NT2/D1 (cell line): ENCODE measurements at regions not wholly inside any gene's neighbourhood (a gene's known extent, or its start where the extent isn't known, plus 50 kb on each side); places are given as distances from the start of the nearest gene placed in this dataset.

Experiments used
- DNase-seq: peaks from one replicate; pipeline ENCODE4 v3.0.0-alpha.2; 2011; ENCODE audit warnings: low read depth, low spot score
- H3K27me3 ChIP-seq: 2 replicates; pipeline ENCODE4 v1.6.0; 2011; ENCODE audit warnings: mild to moderate bottlenecking; ENCODE audit not compliant: insufficient read length, insufficient read depth
- H3K36me3 ChIP-seq: 2 replicates; pipeline ENCODE4 v1.6.1; 2011; ENCODE audit warnings: mild to moderate bottlenecking, low read length, mixed read lengths; ENCODE audit not compliant: insufficient read depth, insufficient read length
- H3K4me1 ChIP-seq: 2 replicates; pipeline ENCODE4 v1.5.1; 2011; ENCODE audit not compliant: insufficient read depth, insufficient read length
- H3K4me3 ChIP-seq: 2 replicates; pipeline ENCODE4 v1.5.1; 2011; ENCODE audit warnings: low read depth; ENCODE audit not compliant: insufficient read length
- H3K9ac ChIP-seq: 2 replicates; pipeline ENCODE4 v1.6.0; 2011; ENCODE audit warnings: low read depth; ENCODE audit not compliant: insufficient read length
- H3K9me3 ChIP-seq: 2 replicates; pipeline ENCODE4 v1.5.1; 2011; ENCODE audit warnings: mild to moderate bottlenecking, low read length; ENCODE audit not compliant: insufficient read depth
- SUZ12 ChIP-seq: IDR thresholded peaks from 2 replicates; pipeline ENCODE4 v1.6.1; 2011; ENCODE audit not compliant: insufficient read length, insufficient read depth; ENCODE audit errors: extremely low read depth
- YY1 ChIP-seq: IDR thresholded peaks from 2 replicates; pipeline ENCODE4 v1.6.1; 2011; ENCODE audit not compliant: insufficient read length, insufficient read depth
- ZNF274 ChIP-seq: IDR thresholded peaks from 2 replicates; pipeline ENCODE4 v1.6.1; 2011; ENCODE audit warnings: mild to moderate bottlenecking, low read depth, low read length

GRCh38 chr6:163774485-163774884 lies 360.0 kb downstream of the QKI start:
- no peaks in the 10 kb centered on the region for H3K4me1 ChIP-seq
- H3K9me3 ChIP-seq = no peaks in the 10 kb centered on the region
- H3K27me3 ChIP-seq = no peaks in the 10 kb centered on the region
- H3K9ac ChIP-seq = no peak overlapping the region
- TF ChIP-seq YY1 (no peak), ZNF274 (no peak), SUZ12 (no peak)
- H3K36me3 ChIP-seq = no peaks in the 10 kb centered on the region
- DNase-seq = no peak
- H3K4me3 ChIP-seq = no peak overlapping the region

GRCh38 chr6:163773646-163774045 lies 359.1 kb downstream of the QKI start:
- Histone ChIP-seq H3K36me3 (no peaks in the 10 kb centered on the region), H3K4me3 (no peak overlapping the region), H3K9me3 (no peaks in the 10 kb centered on the region), H3K4me1 (no peaks in the 10 kb centered on the region), H3K9ac (no peak overlapping the region), H3K27me3 (no peaks in the 10 kb centered on the region)
- no peak for DNase-seq
- no peak for TF ChIP-seq YY1
- no peak for TF ChIP-seq SUZ12
- TF ChIP-seq ZNF274 = no peak

- Histone ChIP-seq H3K4me3 (no peak overlapping the region), H3K9me3 (no peaks in the 10 kb centered on the region), H3K27me3 (no peaks in the 10 kb centered on the region), H3K36me3 (no peaks in the 10 kb centered on the region), H3K9ac (no peak overlapping the region), H3K4me1 (no peaks in the 10 kb centered on the region)
- TF ChIP-seq SUZ12 (no peak), ZNF274 (no peak)
- no peak for DNase-seq
Measured at GRCh38 chr6:163772701-163773100, 358.2 kb downstream of the QKI start.

GRCh38 chr6:163771180-163771579 lies 356.7 kb downstream of the QKI start:
- H3K4me3 ChIP-seq = no peak overlapping the region
- no peaks in the 10 kb centered on the region for H3K27me3 ChIP-seq
- H3K4me1 ChIP-seq = no peaks in the 10 kb centered on the region
- TF ChIP-seq ZNF274 (no peak), SUZ12 (no peak)
- no peaks in the 10 kb centered on the region for H3K36me3 ChIP-seq
- no peaks in the 10 kb centered on the region for H3K9me3 ChIP-seq
- DNase-seq = no peak
- H3K9ac ChIP-seq = no peak overlapping the region

- no peak for DNase-seq
- H3K4me1 ChIP-seq = no peaks in the 10 kb centered on the region
- no peaks in the 10 kb centered on the region for H3K9me3 ChIP-seq
- H3K36me3 ChIP-seq = no peaks in the 10 kb centered on the region
- no peaks in the 10 kb centered on the region for H3K27me3 ChIP-seq
- H3K4me3 ChIP-seq = no peak overlapping the region
- no peak overlapping the region for H3K9ac ChIP-seq
- TF ChIP-seq SUZ12 (no peak), ZNF274 (no peak), YY1 (no peak)
Measured at GRCh38 chr6:163768905-163769304, 354.4 kb downstream of the QKI start.

GRCh38 chr6:163766936-163767335 lies 352.4 kb downstream of the QKI start:
- Histone ChIP-seq H3K9ac (no peak overlapping the region), H3K9me3 (no peaks in the 10 kb centered on the region)

GRCh38 chr6:163765335-163765734 lies 350.8 kb downstream of the QKI start:
- no peaks in the 10 kb centered on the region for H3K27me3 ChIP-seq
- no peak for DNase-seq
- H3K36me3 ChIP-seq = no peaks in the 10 kb centered on the region
- no peaks in the 10 kb centered on the region for H3K9me3 ChIP-seq
- TF ChIP-seq YY1 (no peak), ZNF274 (no peak), SUZ12 (no peak)
- no peak overlapping the region for H3K4me3 ChIP-seq
- no peak overlapping the region for H3K9ac ChIP-seq
- H3K4me1 ChIP-seq = no peaks in the 10 kb centered on the region

More at GRCh38 chr6:163766936-163767335, 352.4 kb downstream of the QKI start:
- Histone ChIP-seq H3K36me3 (no peaks in the 10 kb centered on the region), H3K4me3 (no peak overlapping the region), H3K4me1 (no peaks in the 10 kb centered on the region), H3K27me3 (no peaks in the 10 kb centered on the region)
- no peak for TF ChIP-seq SUZ12
- TF ChIP-seq YY1 = no peak
- no peak for TF ChIP-seq ZNF274
- no peak for DNase-seq

GRCh38 chr6:163764565-163764964 lies 350.0 kb downstream of the QKI start:
- Histone ChIP-seq H3K9me3 (no peaks in the 10 kb centered on the region), H3K4me3 (no peak overlapping the region), H3K27me3 (no peaks in the 10 kb centered on the region), H3K9ac (no peak overlapping the region), H3K36me3 (no peaks in the 10 kb centered on the region), H3K4me1 (no peaks in the 10 kb centered on the region)
- no peak for DNase-seq
- no peak for TF ChIP-seq SUZ12
- no peak for TF ChIP-seq ZNF274
- TF ChIP-seq YY1 = no peak
